ENCODE measurements at regions not wholly inside any gene's neighbourhood (a gene's known extent, or its start where the extent isn't known, plus 50 kb on each side); places are given as distances from the start of the nearest gene placed in this dataset.

DNA sequence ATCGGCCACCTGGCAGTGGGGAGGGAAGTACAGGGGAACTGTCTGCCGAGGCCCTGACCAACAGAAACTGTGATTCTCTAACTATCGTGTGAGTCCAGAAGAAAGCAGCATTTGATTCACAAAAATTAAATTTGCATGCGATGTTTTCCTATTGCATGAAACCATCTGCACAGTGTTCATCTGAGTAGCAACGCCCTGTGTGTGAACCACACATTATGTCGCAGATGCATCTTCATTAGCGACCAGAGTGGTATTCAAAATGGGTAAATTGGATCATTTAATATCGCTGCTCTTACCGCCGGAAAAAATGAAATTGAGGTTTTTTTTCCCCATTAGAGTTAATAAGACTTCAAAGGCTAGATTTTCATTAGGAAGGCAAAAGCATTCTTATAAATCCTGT lies 260.6 kb downstream of the ABCC12 start:
- Mint-ChIP-seq H3K27ac (no peak overlapping the region), H3K4me3 (no peak overlapping the region), H3K4me1 (peaks cover 7% of the 10 kb centered on the region; the same call in 2 of the 3 replicates), H3K27me3 (ENCODE audit: insufficient read depth, low read depth, poor library complexity) (peaks cover 2% of the 10 kb centered on the region), H3K36me3 (ENCODE audit: low read depth) (no peaks in the 10 kb centered on the region), H3K9me3 (peaks cover 9% of the 10 kb centered on the region)
- TF ChIP-seq EZH2phosphoT487 (IDR thresholded peaks at IDR 0.05; ENCODE audit: unreplicated experiment) (no peak), POLR2AphosphoS5 (IDR thresholded peaks at IDR 0.05; ENCODE audit: low read depth) (no peak), ETS1 (IDR thresholded peaks at IDR 0.05) (no peak), NANOG (IDR thresholded peaks at IDR 0.05; ENCODE audit: borderline replicate concordance) (no peak), ZNF114 (CRISPR knock-in tag; IDR thresholded peaks at IDR 0.05) (no peak), STAT1 (IDR thresholded peaks at IDR 0.05; ENCODE audit: unreplicated experiment) (no peak), EZH2 (IDR thresholded peaks at IDR 0.05; ENCODE audit: low read depth, unreplicated experiment) (no peak), JUNB (IDR thresholded peaks at IDR 0.05; ENCODE audit: unreplicated experiment) (no peak), CREB1 (CRISPR knock-in tag; IDR thresholded peaks at IDR 0.05; ENCODE audit: low read depth) (no peak)
- TF ChIP-seq, protein P1, sequence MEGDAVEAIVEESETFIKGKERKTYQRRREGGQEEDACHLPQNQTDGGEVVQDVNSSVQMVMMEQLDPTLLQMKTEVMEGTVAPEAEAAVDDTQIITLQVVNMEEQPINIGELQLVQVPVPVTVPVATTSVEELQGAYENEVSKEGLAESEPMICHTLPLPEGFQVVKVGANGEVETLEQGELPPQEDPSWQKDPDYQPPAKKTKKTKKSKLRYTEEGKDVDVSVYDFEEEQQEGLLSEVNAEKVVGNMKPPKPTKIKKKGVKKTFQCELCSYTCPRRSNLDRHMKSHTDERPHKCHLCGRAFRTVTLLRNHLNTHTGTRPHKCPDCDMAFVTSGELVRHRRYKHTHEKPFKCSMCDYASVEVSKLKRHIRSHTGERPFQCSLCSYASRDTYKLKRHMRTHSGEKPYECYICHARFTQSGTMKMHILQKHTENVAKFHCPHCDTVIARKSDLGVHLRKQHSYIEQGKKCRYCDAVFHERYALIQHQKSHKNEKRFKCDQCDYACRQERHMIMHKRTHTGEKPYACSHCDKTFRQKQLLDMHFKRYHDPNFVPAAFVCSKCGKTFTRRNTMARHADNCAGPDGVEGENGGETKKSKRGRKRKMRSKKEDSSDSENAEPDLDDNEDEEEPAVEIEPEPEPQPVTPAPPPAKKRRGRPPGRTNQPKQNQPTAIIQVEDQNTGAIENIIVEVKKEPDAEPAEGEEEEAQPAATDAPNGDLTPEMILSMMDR (conservative IDR thresholded peaks at IDR 0.05; ENCODE audit: low read depth in 2 of 2) = no peak
- TF ChIP-seq, protein P2, sequence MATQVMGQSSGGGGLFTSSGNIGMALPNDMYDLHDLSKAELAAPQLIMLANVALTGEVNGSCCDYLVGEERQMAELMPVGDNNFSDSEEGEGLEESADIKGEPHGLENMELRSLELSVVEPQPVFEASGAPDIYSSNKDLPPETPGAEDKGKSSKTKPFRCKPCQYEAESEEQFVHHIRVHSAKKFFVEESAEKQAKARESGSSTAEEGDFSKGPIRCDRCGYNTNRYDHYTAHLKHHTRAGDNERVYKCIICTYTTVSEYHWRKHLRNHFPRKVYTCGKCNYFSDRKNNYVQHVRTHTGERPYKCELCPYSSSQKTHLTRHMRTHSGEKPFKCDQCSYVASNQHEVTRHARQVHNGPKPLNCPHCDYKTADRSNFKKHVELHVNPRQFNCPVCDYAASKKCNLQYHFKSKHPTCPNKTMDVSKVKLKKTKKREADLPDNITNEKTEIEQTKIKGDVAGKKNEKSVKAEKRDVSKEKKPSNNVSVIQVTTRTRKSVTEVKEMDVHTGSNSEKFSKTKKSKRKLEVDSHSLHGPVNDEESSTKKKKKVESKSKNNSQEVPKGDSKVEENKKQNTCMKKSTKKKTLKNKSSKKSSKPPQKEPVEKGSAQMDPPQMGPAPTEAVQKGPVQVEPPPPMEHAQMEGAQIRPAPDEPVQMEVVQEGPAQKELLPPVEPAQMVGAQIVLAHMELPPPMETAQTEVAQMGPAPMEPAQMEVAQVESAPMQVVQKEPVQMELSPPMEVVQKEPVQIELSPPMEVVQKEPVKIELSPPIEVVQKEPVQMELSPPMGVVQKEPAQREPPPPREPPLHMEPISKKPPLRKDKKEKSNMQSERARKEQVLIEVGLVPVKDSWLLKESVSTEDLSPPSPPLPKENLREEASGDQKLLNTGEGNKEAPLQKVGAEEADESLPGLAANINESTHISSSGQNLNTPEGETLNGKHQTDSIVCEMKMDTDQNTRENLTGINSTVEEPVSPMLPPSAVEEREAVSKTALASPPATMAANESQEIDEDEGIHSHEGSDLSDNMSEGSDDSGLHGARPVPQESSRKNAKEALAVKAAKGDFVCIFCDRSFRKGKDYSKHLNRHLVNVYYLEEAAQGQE (IDR thresholded peaks at IDR 0.05; ENCODE audit: unreplicated experiment) = no peak
- Histone ChIP-seq H2AFZ (no peak overlapping the region), H3K27me3 (ENCODE audit: insufficient read depth) (no peaks in the 10 kb centered on the region), H3K9me2 (ENCODE audit: insufficient read depth) (no peaks in the 10 kb centered on the region), H4K20me1 (replicated peaks; ENCODE audit: insufficient read depth) (no peaks in the 10 kb centered on the region), H3K27ac (ENCODE audit: low read depth) (no peak overlapping the region), H3K79me2 (replicated peaks; ENCODE audit: insufficient read depth) (no peaks in the 10 kb centered on the region), H3K4me3 (no peak overlapping the region), H3F3A (replicated peaks; ENCODE audit: low read depth) (no peaks in the 10 kb centered on the region), H3K36me3 (ENCODE audit: insufficient read depth) (no peaks in the 10 kb centered on the region), H3K4me1 (ENCODE audit: insufficient read depth) (no peaks in the 10 kb centered on the region), H3K4me2 (no peak overlapping the region)
- ATAC-seq = no peak
- DNase-seq (ENCODE audit: low spot score) = no peak
